Sigmoid colon (tissue), 6 donors: ENCODE measurements at regions not wholly inside any gene's neighbourhood (a gene's known extent, or its start where the extent isn't known, plus 50 kb on each side); places are given as distances from the start of the nearest gene placed in this dataset.

ENCODE experiments used
- DNase-seq: peaks from one replicate; pipeline ENCODE4 v3.0.0-alpha.2; 2019
- H3K27ac ChIP-seq, 4 donors: fragments of 200-600 bp; sonication (generic); one replicate each; pipeline ENCODE4 v1.5.1; 2016 to 2019; ENCODE audit warnings: mild to moderate bottlenecking in 1 of 4
- H3K27me3 ChIP-seq, 3 donors: fragments of 200-600 bp; sonication (generic); one replicate each; pipeline ENCODE4 v1.5.1; 2019; ENCODE audit warnings: mild to moderate bottlenecking in 1 of 3
- H3K36me3 ChIP-seq, 4 donors: fragments of 200-600 bp; sonication (generic); one replicate each; pipeline ENCODE4 v1.5.1; 2016 to 2019
- H3K4me1 ChIP-seq, 4 donors: fragments of 200-600 bp; sonication (generic); one replicate each; pipeline ENCODE4 v1.5.1; 2017 to 2019
- H3K4me3 ChIP-seq, 4 donors: fragments of 200-600 bp; sonication (generic); one replicate each; pipeline ENCODE4 v1.5.1; 2017 to 2019; ENCODE audit warnings: mild to moderate bottlenecking in 2 of 4, moderate library complexity in 1 of 4
- H3K9me3 ChIP-seq, 4 donors: fragments of 200-600 bp in 3 of 4; sonication (generic) in 3 of 4; one replicate each; pipeline versions ENCODE4 v1.5.1 to v1.6.1; 2013 to 2019
- EP300 ChIP-seq, 4 donors: sonication (generic); formaldehyde crosslinking; IDR thresholded peaks; one replicate each; pipeline ENCODE4 v1.6.1; 2017; ENCODE audit warnings: antibody characterized with exemption in 4 of 4
- POLR2A ChIP-seq, 2 donors: fragments of 450-650 bp; IDR thresholded peaks; one replicate each; pipeline ENCODE4 v1.6.1; 2016; ENCODE audit warnings: antibody characterized with exemption in 2 of 2, mild to moderate bottlenecking in 2 of 2, moderate library complexity in 2 of 2
- POLR2AphosphoS5 ChIP-seq, 4 donors: sonication (generic); formaldehyde crosslinking; IDR thresholded peaks; one replicate each; pipeline ENCODE4 v1.6.1; 2017; ENCODE audit warnings: antibody characterized with exemption in 4 of 4
- WGBS, 2 donors: extraction: QIAGEN DNeasy Blood & Tissue Kit; methylation state at CpG; one replicate each; pipeline ENCODE4 v1.1.7; 2013; 5-methylcytosine and 5-hydroxymethylcytosine counted together
- intact Hi-C: fragments of 100-400 bp; cut with DNase I; formaldehyde crosslinking; loops from one replicate; pipeline ENCODE4 v1.15.1; 2023
- TF ChIP-seq, protein P1 (sequence below), 4 experiments: fragments of 450-650 bp in 3 of 4; fragments of 200-600 bp in 1 of 4; IDR thresholded peaks; one replicate each; pipeline ENCODE4 v1.5.1; 2016 to 2019; ENCODE audit warnings: antibody characterized with exemption in 4 of 4, mild to moderate bottlenecking in 3 of 4, moderate library complexity in 2 of 4
- donor health status: healthy with polysubstance abuse.
- donor health status: healthy.

DNA sequence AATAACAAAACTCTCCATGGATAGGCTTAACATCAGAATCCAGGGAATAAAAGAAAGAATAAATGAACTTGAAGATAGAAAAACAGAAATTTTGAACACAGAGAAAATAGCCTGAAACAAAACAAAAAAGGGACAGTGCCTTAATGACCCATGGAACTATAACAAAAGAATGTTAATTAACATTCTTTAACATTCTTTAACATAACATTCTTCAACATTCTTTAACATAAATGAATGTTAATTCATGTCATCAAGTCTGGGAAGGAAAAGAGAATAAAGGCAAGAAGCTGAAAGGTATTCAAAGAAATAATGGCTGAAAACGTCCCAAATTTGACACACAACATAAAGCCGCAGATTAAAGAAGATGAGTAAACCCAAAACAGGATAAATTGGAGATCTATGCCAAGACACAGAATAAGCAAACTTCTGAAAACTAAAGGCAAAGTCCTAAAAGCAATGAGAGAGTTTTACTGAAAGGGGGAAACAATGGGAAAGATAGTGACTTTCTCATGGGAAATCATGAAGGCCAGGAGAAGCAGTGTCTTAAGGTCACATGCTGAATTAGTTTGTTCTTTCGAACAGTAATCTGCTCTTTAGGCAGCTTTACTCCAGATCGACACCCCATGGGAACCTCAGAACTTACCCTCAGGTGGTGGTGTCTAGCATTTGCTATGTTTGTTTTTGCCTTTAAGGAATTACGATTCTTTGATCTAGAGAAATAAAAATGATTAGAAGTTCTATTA lies 483.0 kb downstream of the KDM4C start:
- no peak for DNase-seq
- H3K4me1 ChIP-seq = no peaks in the 10 kb centered on the region
- TF ChIP-seq POLR2AphosphoS5 (IDR thresholded peaks at IDR 0.05) (no peak), EP300 (IDR thresholded peaks at IDR 0.05) (no peak), POLR2A (IDR thresholded peaks at IDR 0.05) (no peak)
- TF ChIP-seq, protein P1, sequence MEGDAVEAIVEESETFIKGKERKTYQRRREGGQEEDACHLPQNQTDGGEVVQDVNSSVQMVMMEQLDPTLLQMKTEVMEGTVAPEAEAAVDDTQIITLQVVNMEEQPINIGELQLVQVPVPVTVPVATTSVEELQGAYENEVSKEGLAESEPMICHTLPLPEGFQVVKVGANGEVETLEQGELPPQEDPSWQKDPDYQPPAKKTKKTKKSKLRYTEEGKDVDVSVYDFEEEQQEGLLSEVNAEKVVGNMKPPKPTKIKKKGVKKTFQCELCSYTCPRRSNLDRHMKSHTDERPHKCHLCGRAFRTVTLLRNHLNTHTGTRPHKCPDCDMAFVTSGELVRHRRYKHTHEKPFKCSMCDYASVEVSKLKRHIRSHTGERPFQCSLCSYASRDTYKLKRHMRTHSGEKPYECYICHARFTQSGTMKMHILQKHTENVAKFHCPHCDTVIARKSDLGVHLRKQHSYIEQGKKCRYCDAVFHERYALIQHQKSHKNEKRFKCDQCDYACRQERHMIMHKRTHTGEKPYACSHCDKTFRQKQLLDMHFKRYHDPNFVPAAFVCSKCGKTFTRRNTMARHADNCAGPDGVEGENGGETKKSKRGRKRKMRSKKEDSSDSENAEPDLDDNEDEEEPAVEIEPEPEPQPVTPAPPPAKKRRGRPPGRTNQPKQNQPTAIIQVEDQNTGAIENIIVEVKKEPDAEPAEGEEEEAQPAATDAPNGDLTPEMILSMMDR (IDR thresholded peaks at IDR 0.05) = no peak
- no peak overlapping the region for H3K27ac ChIP-seq
- whole genome bisulfite sequencing, 2 donors = 87 to 94% methylated on average over 5 of the region's 5 CpGs
- intact Hi-C loops = no loop called here
- no peaks in the 10 kb centered on the region for H3K27me3 ChIP-seq
- H3K4me3 ChIP-seq = no peak overlapping the region
- no peaks in the 10 kb centered on the region for H3K9me3 ChIP-seq
- no peaks in the 10 kb centered on the region for H3K36me3 ChIP-seq

DNA sequence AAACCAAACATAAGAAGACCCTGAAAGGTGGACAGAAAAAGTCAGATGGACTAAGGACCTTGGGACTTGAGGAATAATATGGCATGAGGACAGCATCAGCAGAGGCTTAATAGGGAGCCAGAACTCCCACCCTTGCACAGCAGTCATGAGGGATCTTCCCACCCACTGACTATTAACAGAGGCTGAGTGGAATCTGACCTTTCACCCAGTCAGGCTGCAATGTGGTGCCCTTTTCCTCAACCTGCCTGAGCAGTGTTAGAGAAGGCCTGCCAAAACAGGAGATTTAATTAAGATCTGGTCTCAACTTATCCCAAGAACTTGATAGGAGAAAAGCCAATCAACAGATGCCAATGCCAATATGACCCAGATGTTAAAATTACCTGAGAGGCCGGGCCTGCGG lies 481.9 kb downstream of the KDM4C start:
- no peak for TF ChIP-seq EP300 (IDR thresholded peaks at IDR 0.05)
- TF ChIP-seq POLR2A (IDR thresholded peaks at IDR 0.05) = no peak
- TF ChIP-seq, protein P1 (IDR thresholded peaks at IDR 0.05) = no peak
- no peak for TF ChIP-seq POLR2AphosphoS5 (IDR thresholded peaks at IDR 0.05)
- no peaks in the 10 kb centered on the region for H3K36me3 ChIP-seq
- no peak overlapping the region for H3K4me3 ChIP-seq
- DNase-seq = no peak
- H3K27ac ChIP-seq = no peak overlapping the region
- H3K9me3 ChIP-seq = no peaks in the 10 kb centered on the region
- intact Hi-C loops = no loop called here
- H3K4me1 ChIP-seq = no peaks in the 10 kb centered on the region
- WGBS, 2 donors = 90 to 95% methylated on average over 2 of the region's 2 CpGs
- no peaks in the 10 kb centered on the region for H3K27me3 ChIP-seq

DNA sequence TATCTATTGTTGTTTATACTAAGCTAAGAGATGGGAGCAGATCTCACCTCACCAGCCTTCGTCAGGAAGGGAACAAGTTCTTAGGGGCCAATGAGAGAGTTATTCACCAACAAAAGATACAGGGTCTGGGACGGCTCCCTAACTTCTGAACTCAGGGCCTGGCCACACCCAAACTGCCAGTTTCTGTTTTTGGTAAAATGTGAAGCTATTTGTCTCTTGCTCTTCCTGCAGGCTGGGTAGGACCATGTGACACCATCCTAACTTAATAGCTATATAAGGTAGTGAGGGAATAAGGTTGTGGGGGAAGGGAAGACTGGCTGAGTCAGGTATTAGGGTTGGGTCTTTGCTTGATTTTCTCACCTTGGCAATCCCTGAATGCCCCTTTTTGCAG lies 480.5 kb downstream of the KDM4C start:
- WGBS, 2 donors = 64 to 73% methylated on average over 2 of the region's 2 CpGs
- no peaks in the 10 kb centered on the region for H3K4me1 ChIP-seq
- H3K36me3 ChIP-seq = no peaks in the 10 kb centered on the region
- H3K4me3 ChIP-seq = no peak overlapping the region
- TF ChIP-seq POLR2AphosphoS5 (IDR thresholded peaks at IDR 0.05) = no peak
- TF ChIP-seq EP300 (IDR thresholded peaks at IDR 0.05) = no peak
- no peak for TF ChIP-seq POLR2A (IDR thresholded peaks at IDR 0.05)
- TF ChIP-seq, protein P1 (IDR thresholded peaks at IDR 0.05) = no peak
- H3K27me3 ChIP-seq = no peaks in the 10 kb centered on the region
- intact Hi-C loops = no loop called here
- no peaks in the 10 kb centered on the region for H3K9me3 ChIP-seq
- no peak for DNase-seq
- no peak overlapping the region for H3K27ac ChIP-seq

DNA sequence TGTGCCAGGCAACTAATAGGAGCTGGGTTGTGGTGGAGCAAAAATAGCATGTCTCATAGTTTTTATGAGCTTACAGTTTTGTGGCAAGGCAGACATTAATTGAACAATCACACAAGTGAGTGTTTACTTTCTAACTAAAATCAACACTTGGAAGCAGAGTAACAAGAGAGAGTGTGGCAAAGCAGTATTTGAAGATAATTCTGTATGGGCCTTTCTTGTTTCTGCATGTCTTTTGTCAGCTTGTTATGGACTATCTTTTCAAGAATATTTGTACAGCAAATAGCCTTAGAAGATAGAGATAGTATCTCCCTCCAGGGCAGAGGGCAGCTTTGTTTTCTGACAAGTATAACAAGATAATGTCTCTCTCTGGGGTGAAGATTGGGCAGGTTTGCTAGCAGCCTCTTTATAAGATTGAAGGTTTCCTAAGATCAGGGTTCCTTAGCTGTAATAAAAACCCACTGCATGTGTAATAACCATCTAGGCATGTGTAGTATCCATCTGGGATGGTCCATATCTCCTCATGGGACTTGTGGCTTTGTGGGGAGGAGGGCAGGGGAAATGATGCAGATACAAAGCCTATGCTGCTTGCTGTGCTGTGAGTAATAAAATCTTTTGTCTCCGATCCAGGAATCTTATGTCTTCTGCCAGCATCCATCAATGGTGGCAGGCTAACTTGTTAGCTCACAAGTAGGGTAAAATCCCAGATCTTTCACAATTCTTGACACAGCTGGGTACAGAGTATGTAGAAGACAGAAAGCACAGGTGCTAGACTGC lies 479.9 kb downstream of the KDM4C start:
- WGBS, 2 donors = 58 to 75% methylated on average over 1 of the region's 1 CpG
- Histone ChIP-seq H3K4me1 (no peaks in the 10 kb centered on the region), H3K36me3 (no peaks in the 10 kb centered on the region)

More for the DNA sequence above, 479.9 kb downstream of the KDM4C start:
- DNase-seq = no peak
- TF ChIP-seq, protein P1 (IDR thresholded peaks at IDR 0.05) = no peak
- TF ChIP-seq POLR2AphosphoS5 (IDR thresholded peaks at IDR 0.05) (no peak), POLR2A (IDR thresholded peaks at IDR 0.05) (no peak), EP300 (IDR thresholded peaks at IDR 0.05) (no peak)
- intact Hi-C loops = no loop called here
- H3K4me3 ChIP-seq = no peak overlapping the region
- no peaks in the 10 kb centered on the region for H3K27me3 ChIP-seq
- no peaks in the 10 kb centered on the region for H3K9me3 ChIP-seq
- H3K27ac ChIP-seq = no peak overlapping the region
